Stimulated activated CD4-positive, alpha-beta T cell treated with anti-CD3 and anti-CD28 coated beads, TNF-alpha, amount 100 ng/mL, for 24 hours (primary cell): ENCODE measurements at regions not wholly inside any gene's neighbourhood (a gene's known extent, or its start where the extent isn't known, plus 50 kb on each side); places are given as distances from the start of the nearest gene placed in this dataset.
"Not testable (repeated sequence)": the region's sequence is repeated elsewhere in the genome, so short reads cannot be mapped to it uniquely, and the experiment has no call there.

Experiments
- DNase-seq, 3 experiments: peaks; one replicate each; pipeline ENCODE4 v3.0.0-alpha.2; 2020; ENCODE audit warnings: low read depth in 3 of 3

DNA sequence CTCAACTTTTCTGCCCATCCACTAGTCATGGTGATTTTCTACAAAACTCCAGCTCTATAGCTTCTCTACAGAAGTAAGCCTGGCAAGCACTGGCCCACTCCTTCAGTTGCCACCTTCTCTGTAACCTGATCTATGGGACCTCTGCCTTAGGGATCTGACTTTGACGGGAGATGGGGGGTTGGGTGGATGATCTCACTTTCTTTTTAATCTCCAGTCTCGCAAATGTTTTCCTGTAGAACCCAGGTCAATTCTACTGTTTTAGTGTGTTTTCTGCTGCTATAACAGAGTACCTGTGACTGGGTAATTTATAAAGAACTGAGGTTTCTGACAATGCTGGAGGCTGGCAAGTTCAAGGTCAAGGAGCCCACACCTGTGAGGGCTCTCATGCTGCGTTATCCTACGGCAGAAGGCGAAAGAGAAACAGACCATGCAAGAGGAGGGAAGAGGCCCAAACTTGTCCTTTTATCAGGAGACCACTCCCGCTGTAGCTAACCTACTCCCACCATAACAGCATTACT lies 189.9 kb upstream of the THRB start:
- no peak for DNase-seq

- DNase-seq = no peak
Observed at GRCh38 chr3:24686808-24687207, 192.2 kb upstream of the THRB start.

GRCh38 chr3:24687671-24688070 lies 193.0 kb upstream of the THRB start:
- DNase-seq = no peak

- no peak for DNase-seq
Observed at GRCh38 chr3:24688446-24689148, 193.9 kb upstream of the THRB start.

DNA sequence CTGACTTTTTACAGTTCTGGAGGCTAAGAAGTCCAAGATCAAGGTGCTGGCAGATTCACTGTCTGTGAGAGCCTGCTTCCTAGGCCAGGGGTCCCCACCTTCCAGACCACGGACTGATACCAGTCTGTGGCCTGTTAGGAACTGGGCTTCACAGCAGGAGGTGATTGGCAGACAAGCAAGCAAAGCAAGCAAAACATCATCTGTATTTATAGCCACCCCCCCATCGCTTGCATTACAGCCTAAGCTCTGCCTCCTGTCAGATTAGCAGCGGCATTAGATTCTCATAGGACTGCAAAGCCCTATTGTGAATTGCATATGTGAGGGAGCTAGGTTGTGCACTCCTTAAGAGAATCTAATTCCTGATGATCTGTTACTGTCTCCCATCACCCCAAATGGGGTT lies 194.7 kb upstream of the THRB start:
- no peak for DNase-seq

- DNase-seq = no peak
Observed at GRCh38 chr3:24690777-24691176, 196.1 kb upstream of the THRB start.

- not testable (repeated sequence) for DNase-seq
Observed at GRCh38 chr3:24699078-24699477, 204.4 kb upstream of the THRB start.

DNA sequence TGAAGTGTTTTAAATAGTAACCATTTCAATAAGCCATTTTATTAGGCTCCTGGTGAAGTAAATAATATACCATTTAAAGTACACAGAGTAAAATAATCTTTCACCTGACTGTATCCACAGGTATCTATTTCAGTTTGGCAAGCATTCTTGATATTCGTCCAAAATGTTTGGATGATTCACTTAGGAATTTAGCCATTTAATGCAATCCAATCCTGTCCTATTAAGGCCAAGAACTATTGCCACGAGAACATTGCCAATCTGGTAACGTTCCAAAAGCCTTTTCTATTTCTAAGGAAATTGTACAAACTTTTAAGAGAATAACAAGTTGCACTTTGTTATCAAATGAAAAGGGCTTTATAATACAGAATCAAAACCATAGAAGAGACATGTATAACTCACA lies 209.8 kb upstream of the THRB start:
- DNase-seq = no peak

GRCh38 chr3:24707936-24708335 lies 213.3 kb upstream of the THRB start:
- no peak for DNase-seq

- no peak for DNase-seq
Observed at GRCh38 chr3:24709956-24710355, 215.3 kb upstream of the THRB start.

GRCh38 chr3:24713516-24713915 lies 218.9 kb upstream of the THRB start:
- DNase-seq = no peak

- no peak for DNase-seq
Observed at GRCh38 chr3:24714436-24714835, 219.8 kb upstream of the THRB start.

DNA sequence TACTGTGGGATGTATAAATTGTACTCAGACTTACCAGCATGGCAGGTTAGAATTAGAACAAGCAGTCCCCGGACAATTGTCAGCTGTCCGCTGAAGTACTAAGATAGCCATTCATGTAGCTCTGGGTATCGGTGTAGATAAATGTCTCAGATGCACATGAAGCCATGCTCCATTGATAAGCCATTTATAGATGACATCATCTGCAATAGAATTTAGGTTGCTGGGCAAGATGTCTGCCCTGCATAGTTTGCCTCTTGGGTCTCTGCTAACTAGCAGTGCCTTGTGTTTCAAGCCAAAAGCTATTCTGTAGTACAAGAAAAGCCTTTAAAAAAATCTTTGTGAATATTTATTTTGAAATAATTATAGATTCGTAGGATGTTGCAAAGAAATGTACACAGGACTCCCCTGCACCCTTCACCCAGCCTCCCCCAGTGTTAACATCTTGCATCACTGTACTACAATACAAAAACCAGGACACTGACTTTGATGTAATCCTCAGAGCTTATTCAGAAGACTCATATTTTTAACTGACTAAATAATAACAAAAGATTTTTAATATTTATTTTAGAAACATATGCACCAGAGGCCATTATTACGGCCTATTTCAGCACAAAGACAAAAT lies 220.6 kb upstream of the THRB start:
- no peak for DNase-seq

DNA sequence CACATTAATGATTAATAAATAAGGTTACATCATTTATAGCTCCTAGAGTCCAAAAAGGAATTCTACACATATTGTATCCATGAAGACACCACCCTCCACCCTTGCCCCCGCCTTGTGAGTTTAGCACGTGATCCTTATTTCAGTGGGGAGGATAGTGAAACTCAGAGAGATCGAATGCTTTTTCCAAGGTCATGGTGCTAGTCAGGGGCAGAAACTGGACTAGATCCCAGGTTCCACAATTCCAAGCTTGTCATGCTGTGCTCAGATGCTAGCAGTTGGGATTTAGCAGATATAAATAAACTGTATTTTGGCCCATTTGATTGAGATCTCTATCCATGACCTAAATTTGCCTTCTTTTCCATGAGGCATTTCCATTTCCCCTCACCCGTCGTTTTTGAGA lies 227.4 kb upstream of the THRB start:
- DNase-seq = no peak

- no peak for DNase-seq
Observed at GRCh38 chr3:24725514-24726255, 231.0 kb upstream of the THRB start.

GRCh38 chr3:24726423-24726822 lies 231.8 kb upstream of the THRB start:
- no peak for DNase-seq

DNA sequence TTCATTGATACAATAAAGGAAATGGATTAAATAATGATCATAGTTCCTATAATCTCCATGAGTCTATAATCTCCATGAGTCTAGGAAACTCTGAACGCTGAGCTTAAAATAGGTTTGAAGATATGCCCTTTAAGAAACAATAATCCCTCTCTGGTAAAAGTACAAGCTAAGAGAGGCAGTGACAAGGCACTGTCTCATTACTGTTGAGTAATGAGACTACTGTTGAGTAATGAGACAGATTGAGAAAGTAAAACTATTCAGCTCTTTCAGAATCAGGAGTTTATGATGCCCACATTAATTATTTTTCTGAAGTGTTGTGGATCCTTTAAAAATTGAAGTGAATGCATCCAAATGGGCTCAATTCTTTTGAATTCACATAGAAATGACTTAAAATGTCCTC lies 235.5 kb upstream of the THRB start:
- no peak for DNase-seq

DNA sequence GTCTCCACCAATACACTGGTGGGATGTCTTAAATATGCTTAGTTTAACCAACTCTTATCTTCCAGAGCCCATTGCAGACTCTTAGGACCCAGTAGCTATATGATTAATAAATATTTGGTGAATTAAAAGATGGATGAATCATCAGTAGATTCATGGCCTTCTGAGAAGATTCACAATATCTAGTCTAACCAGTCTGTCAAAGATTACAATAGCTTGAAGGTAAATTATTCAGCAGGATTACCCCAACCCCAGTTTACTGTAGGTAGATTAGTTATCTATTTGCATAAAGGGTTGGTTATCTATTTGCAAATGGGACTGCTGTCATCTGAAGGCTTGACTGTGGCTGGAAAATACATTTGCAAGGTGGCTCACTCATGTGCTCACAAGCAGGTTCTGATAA lies 239.4 kb upstream of the THRB start:
- no peak for DNase-seq

GRCh38 chr3:24736701-24737100 lies 242.1 kb upstream of the THRB start:
- DNase-seq = no peak

GRCh38 chr3:24740326-24740725 lies 245.7 kb upstream of the THRB start:
- DNase-seq = no peak

DNA sequence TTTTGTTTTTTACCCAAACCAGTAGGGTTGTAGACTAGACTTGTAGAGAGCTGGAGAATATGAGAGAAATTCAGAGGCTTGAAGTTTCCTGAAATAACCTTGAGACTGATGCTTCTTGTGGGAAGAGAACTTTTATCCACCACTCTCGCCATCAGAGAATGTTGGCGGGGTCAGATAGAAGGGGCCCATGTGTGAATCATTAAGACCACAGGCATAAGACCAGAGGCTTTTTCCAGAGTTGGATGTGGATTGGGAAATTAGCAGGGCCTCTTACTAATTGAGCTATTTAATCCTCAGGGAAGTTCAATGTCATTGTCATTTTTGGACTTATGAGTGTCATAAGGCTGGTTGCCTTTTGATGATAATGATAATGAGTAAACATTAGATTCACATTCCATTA lies 246.9 kb upstream of the THRB start:
- no peak for DNase-seq

DNA sequence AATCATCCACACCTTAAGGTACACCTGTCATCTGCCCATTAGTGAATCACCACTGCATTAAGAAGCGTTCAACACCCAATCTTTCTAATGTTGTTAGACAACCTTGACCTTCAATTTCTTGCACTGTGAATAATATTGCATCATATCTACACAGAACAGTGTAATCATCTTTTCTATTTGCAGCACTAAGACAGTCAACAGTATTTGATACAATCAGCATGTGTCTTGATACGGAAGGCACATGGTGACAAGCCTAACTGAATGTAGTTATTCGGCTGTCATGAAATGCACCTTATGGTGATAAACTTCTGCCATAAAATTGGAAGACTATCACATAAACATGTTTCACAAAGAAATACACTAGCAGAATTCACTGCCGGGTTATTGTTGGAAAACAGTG lies 253.9 kb upstream of the THRB start:
- no peak for DNase-seq

GRCh38 chr3:24751020-24751419 lies 256.4 kb upstream of the THRB start:
- DNase-seq = no peak
